ENCODE measurements at regions not wholly inside any gene's neighbourhood (a gene's known extent, or its start where the extent isn't known, plus 50 kb on each side); places are given as distances from the start of the nearest gene placed in this dataset.

- Histone ChIP-seq H3K4ac (replicated peaks; ENCODE audit: insufficient read length, low read depth, low read length) (no peak overlapping the region), H3K56ac (replicated peaks; ENCODE audit: insufficient read length, low read depth, low read length) (no peak overlapping the region), H3K4me3 (ENCODE audit: extremely low read depth in 1 of 4, insufficient read depth in 2 of 4, low read depth in 3 of 4, low read length in 4 of 4) (no peak overlapping the region), H4K20me1 (replicated peaks in 1 of 2; ENCODE audit: control insufficient read depth in 1 of 2, insufficient read depth in 2 of 2, low read length in 2 of 2) (peaks cover 2 to 7% of the 10 kb centered on the region in 2 experiments), H3K79me2 (ENCODE audit: control insufficient read depth in 1 of 2, insufficient read depth in 2 of 2, low read length in 2 of 2) (peaks cover 0 to 61% of the 10 kb centered on the region in 2 experiments; a peak in 2 of 4 replicates), H2BK15ac (ENCODE audit: low read length) (no peak overlapping the region), H3K4me2 (ENCODE audit: insufficient read depth in 1 of 2, low read depth in 2 of 2, low read length in 2 of 2) (no peak overlapping the region), H3K9ac (replicated peaks in 1 of 4; ENCODE audit: extremely low read depth in 1 of 4, low read depth in 3 of 4, low read length in 3 of 4) (no peak overlapping the region), H3K14ac (ENCODE audit: insufficient read length) (no peak overlapping the region), H2BK20ac (ENCODE audit: low read length) (no peak overlapping the region), H3K27ac (ENCODE audit: low read depth, low read length) (no peak overlapping the region), H4K91ac (replicated peaks; ENCODE audit: insufficient read length, low read length) (no peak overlapping the region), H4K5ac (ENCODE audit: insufficient read length, low read depth, low read length) (no peak overlapping the region), H3K23me2 (ENCODE audit: low read depth, low read length) (no peaks in the 10 kb centered on the region), H3K36me3 (ENCODE audit: control insufficient read depth in 2 of 4, insufficient read depth in 4 of 4, low read length in 3 of 4) (peaks cover 0 to 2% (median 1%) of the 10 kb centered on the region in 4 experiments; a peak in 1 of 8 replicates), H3K23ac (ENCODE audit: insufficient read length) (no peak overlapping the region), H3K9me3 (ENCODE audit: insufficient read depth in 2 of 2, low read depth in 1 of 2, low read length in 1 of 2) (no peaks in the 10 kb centered on the region; a peak in 1 of 4 replicates), H2BK12ac (ENCODE audit: low read depth, low read length) (no peak overlapping the region), H2AK5ac (ENCODE audit: low read depth, low read length) (no peak overlapping the region), H3K18ac (ENCODE audit: extremely low read depth, low read length) (no peak overlapping the region), H3K79me1 (ENCODE audit: low read depth, low read length) (peaks cover 8% of the 10 kb centered on the region), H3K4me1 (replicated peaks in 1 of 4; ENCODE audit: control insufficient read depth in 3 of 4, insufficient read depth in 4 of 4, low read length in 3 of 4) (peaks cover 0 to 5% (median 4%) of the 10 kb centered on the region in 4 experiments; a peak in 4 of 7 replicates), H3K27me3 (replicated peaks in 1 of 4; ENCODE audit: control insufficient read depth in 3 of 4, extremely low read depth in 1 of 4, insufficient read depth in 3 of 4, low read length in 3 of 4) (no peaks in the 10 kb centered on the region), H2AFZ (ENCODE audit: low read length) (no peak overlapping the region), H2BK5ac (ENCODE audit: low read depth, low read length) (no peak overlapping the region), H4K8ac (ENCODE audit: extremely low read depth, insufficient read depth, low read length) (no peak overlapping the region), H2BK120ac (replicated peaks; ENCODE audit: low read depth, low read length) (no peak overlapping the region)
- WGBS, 2 experiments (ENCODE audit: extremely low coverage in 1 of 2, insufficient coverage in 1 of 2, insufficient read length in 1 of 2, insufficient replicate concordance in 2 of 2, low coverage in 1 of 2, low lambda C conversion rate in 2 of 2, missing lambda C conversion rate in 1 of 2): 84% methylated on average over 7 of the region's 7 CpGs; no CpG with 5 or more reads in 1 of the 2 experiments
- ChIA-PET POLR2A (ENCODE audit: partially characterized antibody) (no interaction called here), CTCF (ENCODE audit: partially characterized antibody) (interaction anchor here (0.7 to 1.3 kb wide), 2 partner anchors 35 to 37 kb away, joined by 3 to 4 read pairs; no protein-coding TSS in a partner anchor)
- TF ChIP-seq POLR2A (IDR thresholded peaks at IDR 0.05; ENCODE audit: control extremely low read depth in 1 of 2, low read depth in 2 of 2, low read length in 2 of 2) (no peak), NRF1 (IDR thresholded peaks at IDR 0.05; ENCODE audit: low read depth, low read length) (no peak), BACH1 (IDR thresholded peaks at IDR 0.05; ENCODE audit: low read length) (no peak), CTBP2 (IDR thresholded peaks at IDR 0.05; ENCODE audit: borderline replicate concordance, insufficient read depth, insufficient read length, low read length) (no peak), SP1 (IDR thresholded peaks at IDR 0.05; ENCODE audit: low read depth, low read length) (no peak), CEBPB (IDR thresholded peaks at IDR 0.05; ENCODE audit: low read depth, low read length) (no peak), SIN3A (conservative IDR thresholded peaks at IDR 0.05 in 1 of 2, IDR thresholded peaks at IDR 0.05 in 1 of 2; ENCODE audit: low read depth in 1 of 2, low read length in 2 of 2) (no peak), GTF2F1 (IDR thresholded peaks at IDR 0.05; ENCODE audit: borderline replicate concordance, low read depth, low read length) (no peak), SUZ12 (IDR thresholded peaks at IDR 0.05; ENCODE audit: low read length) (no peak), EZH2 (IDR thresholded peaks at IDR 0.05; ENCODE audit: low read depth, low read length, severe bottlenecking) (no peak), KDM5A (IDR thresholded peaks at IDR 0.05; ENCODE audit: low read length) (no peak)
- DNase-seq (ENCODE audit: low read depth in 1 of 2, low spot score in 2 of 2) (no peak), FAIRE-seq (no peak)
Measured at GRCh38 chr2:134153294-134153880, 100.5 kb upstream of the MGAT5 start.

All from H1 (cell line).